SU-DHL-6 (cell line): ENCODE measurements at regions not wholly inside any gene's neighbourhood (a gene's known extent, or its start where the extent isn't known, plus 50 kb on each side); places are given as distances from the start of the nearest gene placed in this dataset.

ENCODE experiments used
- CTCF ChIP-seq: fragments of 200-600 bp; sonication (generic); IDR thresholded peaks from one replicate; pipeline ENCODE4 v1.5.1; 2017; ENCODE audit warnings: antibody characterized with exemption, mild to moderate bottlenecking, low read length, moderate library complexity; ENCODE audit not compliant: insufficient read depth, poor library complexity, severe bottlenecking
- EZH2phosphoT487 ChIP-seq: fragments of 200-600 bp; sonication (generic), shearing (Covaris generic); conservative IDR thresholded peaks from 2 replicates; pipeline ENCODE4 v1.6.1; 2018; ENCODE audit warnings: mild to moderate bottlenecking, antibody characterized with exemption, low read length, moderate library complexity, mixed read lengths

GRCh38 chr2:120803764-120804335 is 68.2 kb downstream of the GLI2 start:
- TF ChIP-seq CTCF: no peak
- TF ChIP-seq EZH2phosphoT487: no peak
